HEK293 (cell line): ENCODE measurements at regions not wholly inside any gene's neighbourhood (a gene's known extent, or its start where the extent isn't known, plus 50 kb on each side); places are given as distances from the start of the nearest gene placed in this dataset.

Source experiments
- CTCF ChIA-PET: fragments of 350-600 bp; formaldehyde crosslinking; extraction: SDS; loops from one replicate; lab custom pipeline; 2021; ENCODE audit warnings: antibody characterized with exemption; lab: Yijun Ruan, JAX
- POLR2A ChIA-PET: fragments of 300-600 bp; formaldehyde crosslinking; extraction: SDS; loops from one replicate; lab custom pipeline; 2020; ENCODE audit warnings: antibody characterized with exemption, inconsistent platforms; lab: Yijun Ruan, JAX
- H3K27ac ChIP-seq: fragments of 200-500 bp; sonication (Bioruptor generic); 2 replicates; pipeline ENCODE4 v1.5.1; 2014; ENCODE audit warnings: low read depth, low read length, control low read depth, inconsistent platforms; ENCODE audit errors: extremely low read depth
- H3K36me3 ChIP-seq, 2 experiments: fragments of 200-500 bp in 1 of 2; sonication (Bioruptor generic) in 1 of 2; 1 replicate in 1 of 2; 2 replicates in 1 of 2; pipeline ENCODE4 v1.5.1; 2014 to 2017; ENCODE audit warnings: inconsistent platforms in 2 of 2, low read length in 2 of 2; ENCODE audit not compliant: control insufficient read depth in 2 of 2, insufficient read depth in 1 of 2
- H3K4me1 ChIP-seq: fragments of 200-500 bp; sonication (Bioruptor generic); 2 replicates; pipeline ENCODE4 v1.5.1; 2014; ENCODE audit warnings: mild to moderate bottlenecking, low read length, inconsistent platforms; ENCODE audit not compliant: control insufficient read depth, insufficient read depth
- H3K4me3 ChIP-seq: 2 replicates; pipeline ENCODE4 v1.5.1; 2011; ENCODE audit warnings: low read depth, mild to moderate bottlenecking, control low read depth, low read length, moderate library complexity
- H3K9me3 ChIP-seq: fragments of 200-500 bp; sonication (Bioruptor generic); 2 replicates; pipeline ENCODE4 v1.5.1; 2014; ENCODE audit warnings: low read depth, low read length, inconsistent platforms; ENCODE audit not compliant: control insufficient read depth, insufficient read depth
- FEZF1 ChIP-seq: fragments of 450-650 bp; formaldehyde crosslinking; IDR thresholded peaks from 2 replicates; pipeline ENCODE4 v1.5.1; 2016; ENCODE audit warnings: missing biosample characterization, missing genetic modification characterization
- GLI4 ChIP-seq: fragments of 450-650 bp; formaldehyde crosslinking; IDR thresholded peaks from 2 replicates; pipeline ENCODE4 v1.5.1; 2016; ENCODE audit warnings: missing biosample characterization, missing genetic modification characterization
- GLIS1 ChIP-seq: fragments of 450-650 bp; formaldehyde crosslinking; IDR thresholded peaks from 2 replicates; pipeline ENCODE4 v1.5.1; 2016; ENCODE audit warnings: missing biosample characterization, missing genetic modification characterization
- KLF8 ChIP-seq: fragments of 450-650 bp; formaldehyde crosslinking; IDR thresholded peaks from 2 replicates; pipeline ENCODE4 v1.5.1; 2016; ENCODE audit warnings: missing biosample characterization, missing genetic modification characterization
- SCRT1 ChIP-seq: fragments of 450-650 bp; formaldehyde crosslinking; IDR thresholded peaks from 2 replicates; pipeline ENCODE4 v1.5.1; 2016; ENCODE audit warnings: missing biosample characterization, missing genetic modification characterization, borderline replicate concordance
- SETDB1 ChIP-seq: IDR thresholded peaks from one replicate; pipeline ENCODE4 v1.6.1; 2017; ENCODE audit warnings: mild to moderate bottlenecking, low read length, moderate library complexity, mixed read lengths; ENCODE audit not compliant: insufficient read length
- YY2 ChIP-seq: fragments of 450-650 bp; formaldehyde crosslinking; IDR thresholded peaks from 2 replicates; pipeline ENCODE4 v1.5.1; 2016; ENCODE audit warnings: missing biosample characterization, missing genetic modification characterization
- ZEB2 ChIP-seq: fragments of 450-650 bp; formaldehyde crosslinking; IDR thresholded peaks from 2 replicates; pipeline ENCODE4 v1.5.1; 2016; ENCODE audit warnings: missing biosample characterization, missing genetic modification characterization
- ZFP41 ChIP-seq: fragments of 450-650 bp; formaldehyde crosslinking; IDR thresholded peaks from 2 replicates; pipeline ENCODE4 v1.5.1; 2016; ENCODE audit warnings: missing biosample characterization, missing genetic modification characterization, borderline replicate concordance
- ZNF146 ChIP-seq: fragments of 450-650 bp; formaldehyde crosslinking; IDR thresholded peaks from 2 replicates; pipeline ENCODE4 v1.5.1; 2016; ENCODE audit warnings: missing biosample characterization, missing genetic modification characterization
- ZNF155 ChIP-seq: fragments of 450-650 bp; formaldehyde crosslinking; IDR thresholded peaks from 2 replicates; pipeline ENCODE4 v1.5.1; 2016; ENCODE audit warnings: missing biosample characterization, missing genetic modification characterization
- ZNF175 ChIP-seq: fragments of 450-650 bp; formaldehyde crosslinking; IDR thresholded peaks from 2 replicates; pipeline ENCODE4 v1.5.1; 2016; ENCODE audit warnings: missing biosample characterization, missing genetic modification characterization
- ZNF184 ChIP-seq: fragments of 450-650 bp; IDR thresholded peaks from 2 replicates; pipeline ENCODE4 v1.5.1; 2018; ENCODE audit warnings: missing biosample characterization, mild to moderate bottlenecking, missing genetic modification characterization
- ZNF23 ChIP-seq: fragments of 450-650 bp; formaldehyde crosslinking; IDR thresholded peaks from 2 replicates; pipeline ENCODE4 v1.5.1; 2016; ENCODE audit warnings: missing biosample characterization, missing genetic modification characterization, borderline replicate concordance
- ZNF266 ChIP-seq: fragments of 450-650 bp; formaldehyde crosslinking; IDR thresholded peaks from 2 replicates; pipeline ENCODE4 v1.5.1; 2016; ENCODE audit warnings: missing biosample characterization, missing genetic modification characterization, low read depth
- ZNF274 ChIP-seq, 2 experiments: fragments of 200-500 bp in 1 of 2; fragments of 450-650 bp in 1 of 2; sonication (Bioruptor generic) in 1 of 2; formaldehyde crosslinking in 1 of 2; IDR thresholded peaks; 2 replicates each; pipeline versions ENCODE4 v1.5.1 to v1.6.1; 2014 to 2016; ENCODE audit warnings: borderline replicate concordance in 1 of 2, inconsistent platforms in 1 of 2, low read length in 1 of 2, missing biosample characterization in 1 of 2, missing genetic modification characterization in 1 of 2
- ZNF350 ChIP-seq: fragments of 450-650 bp; formaldehyde crosslinking; IDR thresholded peaks from 2 replicates; pipeline ENCODE4 v1.5.0; 2017; ENCODE audit warnings: missing biosample characterization, mild to moderate bottlenecking, missing genetic modification characterization
- ZNF366 ChIP-seq: fragments of 450-650 bp; formaldehyde crosslinking; conservative IDR thresholded peaks from 2 replicates; pipeline ENCODE4 v1.5.1; 2016; ENCODE audit warnings: missing biosample characterization, missing genetic modification characterization
- ZNF76 ChIP-seq: fragments of 450-650 bp; formaldehyde crosslinking; IDR thresholded peaks from 2 replicates; pipeline ENCODE4; 2016; ENCODE audit warnings: low read depth, missing biosample characterization, missing genetic modification characterization, borderline replicate concordance
- ZNF776 ChIP-seq: fragments of 450-650 bp; formaldehyde crosslinking; IDR thresholded peaks from 2 replicates; pipeline ENCODE4 v1.5.0; 2017; ENCODE audit warnings: missing biosample characterization, missing genetic modification characterization, borderline replicate concordance
- ZNF792 ChIP-seq: fragments of 450-650 bp; formaldehyde crosslinking; IDR thresholded peaks from 2 replicates; pipeline ENCODE4 v1.5.1; 2016; ENCODE audit warnings: missing biosample characterization, missing genetic modification characterization
- TF ChIP-seq, protein P1 (sequence below): fragments of 450-650 bp; formaldehyde crosslinking; IDR thresholded peaks from 2 replicates; pipeline ENCODE4 v1.5.1; 2016; ENCODE audit warnings: missing biosample characterization, missing genetic modification characterization
- TF ChIP-seq, protein P2 (sequence below): fragments of 450-650 bp; formaldehyde crosslinking; IDR thresholded peaks from 2 replicates; pipeline ENCODE4 v1.5.1; 2016; ENCODE audit warnings: missing biosample characterization, missing genetic modification characterization
- TF ChIP-seq, protein P3 (sequence below): fragments of 450-650 bp; formaldehyde crosslinking; IDR thresholded peaks from 2 replicates; pipeline ENCODE4 v1.5.1; 2016; ENCODE audit warnings: missing biosample characterization, missing genetic modification characterization
- TF ChIP-seq, protein P4 (sequence below): fragments of 450-650 bp; formaldehyde crosslinking; IDR thresholded peaks from 2 replicates; pipeline ENCODE4 v1.5.1; 2017; ENCODE audit warnings: missing biosample characterization, missing genetic modification characterization
- TF ChIP-seq, protein P5 (sequence below): fragments of 450-650 bp; formaldehyde crosslinking; IDR thresholded peaks from 2 replicates; pipeline ENCODE4 v1.5.1; 2016; ENCODE audit warnings: missing biosample characterization, missing genetic modification characterization

DNA sequence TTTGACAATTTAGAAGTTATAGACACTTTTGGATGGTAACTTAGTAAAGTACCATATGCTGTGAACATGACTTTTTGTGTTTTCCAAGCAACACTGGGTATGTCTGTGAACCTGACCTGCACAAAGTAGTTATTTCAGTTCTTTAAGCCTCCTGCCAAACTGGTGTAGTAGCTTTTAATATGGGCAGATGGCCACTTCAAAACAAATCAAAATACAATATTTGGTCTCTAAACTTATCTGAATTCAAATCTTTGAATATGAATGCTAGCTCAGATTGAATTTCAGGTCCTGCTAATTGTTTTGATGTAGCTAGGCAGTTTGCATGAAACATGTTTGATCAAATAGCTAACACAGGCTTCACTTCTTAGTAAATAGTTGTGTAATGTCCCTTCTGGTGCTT, 1176.7 kb upstream of the CDH9 start:
- H3K4me1 ChIP-seq: no peaks in the 10 kb centered on the region
- POLR2A ChIA-PET: no interaction called here
- TF ChIP-seq ZFP41 (no peak), ZNF776 (tag by site-specific recombination) (no peak), YY2 (no peak), KLF8 (tag by site-specific recombination) (no peak), ZNF350 (tag by site-specific recombination) (no peak), ZNF23 (no peak), ZNF175 (no peak), GLIS1 (tag by site-specific recombination) (no peak), SCRT1 (tag by site-specific recombination) (no peak), GLI4 (tag by site-specific recombination) (no peak), ZEB2 (tag by site-specific recombination) (no peak), ZNF792 (tag by site-specific recombination) (no peak)
- TF ChIP-seq, protein P1, sequence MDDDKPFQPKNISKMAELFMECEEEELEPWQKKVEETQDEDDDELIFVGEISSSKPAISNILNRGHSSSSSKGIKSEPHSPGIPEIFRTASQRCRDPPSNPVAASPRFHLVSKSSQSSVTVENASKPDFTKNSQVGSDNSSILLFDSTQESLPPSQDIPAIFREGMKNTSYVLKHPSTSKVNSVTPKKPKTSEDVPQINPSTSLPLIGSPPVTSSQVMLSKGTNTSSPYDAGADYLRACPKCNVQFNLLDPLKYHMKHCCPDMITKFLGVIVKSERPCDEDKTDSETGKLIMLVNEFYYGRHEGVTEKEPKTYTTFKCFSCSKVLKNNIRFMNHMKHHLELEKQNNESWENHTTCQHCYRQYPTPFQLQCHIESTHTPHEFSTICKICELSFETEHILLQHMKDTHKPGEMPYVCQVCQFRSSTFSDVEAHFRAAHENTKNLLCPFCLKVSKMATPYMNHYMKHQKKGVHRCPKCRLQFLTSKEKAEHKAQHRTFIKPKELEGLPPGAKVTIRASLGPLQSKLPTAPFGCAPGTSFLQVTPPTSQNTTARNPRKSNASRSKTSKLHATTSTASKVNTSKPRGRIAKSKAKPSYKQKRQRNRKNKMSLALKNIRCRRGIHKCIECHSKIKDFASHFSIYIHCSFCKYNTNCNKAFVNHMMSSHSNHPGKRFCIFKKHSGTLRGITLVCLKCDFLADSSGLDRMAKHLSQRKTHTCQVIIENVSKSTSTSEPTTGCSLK (tag by site-specific recombination): no peak
- TF ChIP-seq, protein P2, sequence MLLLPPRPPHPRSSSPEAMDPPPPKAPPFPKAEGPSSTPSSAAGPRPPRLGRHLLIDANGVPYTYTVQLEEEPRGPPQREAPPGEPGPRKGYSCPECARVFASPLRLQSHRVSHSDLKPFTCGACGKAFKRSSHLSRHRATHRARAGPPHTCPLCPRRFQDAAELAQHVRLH (tag by site-specific recombination): no peak
- TF ChIP-seq, protein P3, sequence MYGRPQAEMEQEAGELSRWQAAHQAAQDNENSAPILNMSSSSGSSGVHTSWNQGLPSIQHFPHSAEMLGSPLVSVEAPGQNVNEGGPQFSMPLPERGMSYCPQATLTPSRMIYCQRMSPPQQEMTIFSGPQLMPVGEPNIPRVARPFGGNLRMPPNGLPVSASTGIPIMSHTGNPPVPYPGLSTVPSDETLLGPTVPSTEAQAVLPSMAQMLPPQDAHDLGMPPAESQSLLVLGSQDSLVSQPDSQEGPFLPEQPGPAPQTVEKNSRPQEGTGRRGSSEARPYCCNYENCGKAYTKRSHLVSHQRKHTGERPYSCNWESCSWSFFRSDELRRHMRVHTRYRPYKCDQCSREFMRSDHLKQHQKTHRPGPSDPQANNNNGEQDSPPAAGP: no peak
- TF ChIP-seq, protein P4, sequence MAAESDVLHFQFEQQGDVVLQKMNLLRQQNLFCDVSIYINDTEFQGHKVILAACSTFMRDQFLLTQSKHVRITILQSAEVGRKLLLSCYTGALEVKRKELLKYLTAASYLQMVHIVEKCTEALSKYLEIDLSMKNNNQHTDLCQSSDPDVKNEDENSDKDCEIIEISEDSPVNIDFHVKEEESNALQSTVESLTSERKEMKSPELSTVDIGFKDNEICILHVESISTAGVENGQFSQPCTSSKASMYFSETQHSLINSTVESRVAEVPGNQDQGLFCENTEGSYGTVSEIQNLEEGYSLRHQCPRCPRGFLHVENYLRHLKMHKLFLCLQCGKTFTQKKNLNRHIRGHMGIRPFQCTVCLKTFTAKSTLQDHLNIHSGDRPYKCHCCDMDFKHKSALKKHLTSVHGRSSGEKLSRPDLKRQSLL (tag by site-specific recombination): no peak
- no peak overlapping the region for H3K4me3 ChIP-seq
- no peaks in the 10 kb centered on the region for H3K36me3 ChIP-seq
- no peaks in the 10 kb centered on the region for H3K9me3 ChIP-seq
- CTCF ChIA-PET: interaction anchor here (0.7 kb wide), 1 partner anchor 169 kb away, joined by 5 read pairs; no protein-coding TSS in a partner anchor
- H3K27ac ChIP-seq: no peak overlapping the region

DNA sequence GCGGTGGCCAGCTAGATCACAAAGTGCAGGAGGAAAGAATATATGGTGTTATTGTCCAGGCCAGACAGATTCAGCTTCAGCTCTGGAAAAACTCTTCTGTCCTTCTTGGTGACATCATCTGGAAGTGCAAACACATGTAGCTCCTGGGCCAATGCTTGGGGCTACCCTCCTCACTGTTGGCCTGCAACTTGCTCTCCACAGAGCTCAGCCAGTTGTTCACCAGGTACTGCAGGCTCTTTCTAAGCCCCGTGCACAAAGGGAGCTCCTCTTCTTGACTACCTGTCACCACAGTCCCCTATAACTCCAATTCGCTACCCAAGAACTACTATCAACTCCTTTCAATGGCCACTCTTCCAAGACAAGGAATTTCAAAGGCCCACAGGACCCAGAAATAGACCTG, 1175.9 kb upstream of the CDH9 start:
- ChIA-PET POLR2A (interaction anchor here (0.5 kb wide), 1 partner anchor 10 kb away, joined by 4 read pairs; no protein-coding TSS in a partner anchor), CTCF (no interaction called here)
- Histone ChIP-seq H3K4me1 (no peaks in the 10 kb centered on the region), H3K9me3 (no peaks in the 10 kb centered on the region), H3K27ac (no peak overlapping the region), H3K36me3 (no peaks in the 10 kb centered on the region), H3K4me3 (no peak overlapping the region)
- no peak for TF ChIP-seq ZNF146 (tag by site-specific recombination)
- TF ChIP-seq ZNF76 (tag by site-specific recombination): no peak
- TF ChIP-seq ZNF266 (tag by site-specific recombination): no peak

DNA sequence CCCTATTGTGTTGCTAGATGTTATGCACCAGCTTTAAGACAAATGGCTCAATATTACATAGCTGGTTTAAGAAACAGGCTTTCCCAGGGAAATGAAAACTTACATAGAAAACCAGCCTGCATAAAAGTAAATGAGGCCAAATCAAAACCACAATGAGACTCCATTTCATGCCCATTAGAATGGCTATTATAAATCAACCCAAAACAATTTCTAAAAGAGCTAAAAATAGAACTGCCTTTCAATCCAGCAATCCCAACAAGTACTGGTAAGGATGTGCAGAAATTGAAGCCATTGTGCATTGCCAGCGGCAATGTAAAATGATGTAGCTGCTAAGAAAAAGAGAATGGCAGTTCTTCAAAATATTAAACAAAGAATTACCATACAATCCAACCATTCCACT, 1170.0 kb upstream of the CDH9 start:
- H3K4me1 ChIP-seq: no peaks in the 10 kb centered on the region
- ChIA-PET POLR2A (interaction anchor here (0.5 kb wide), 1 partner anchor 234 kb away, joined by 3 read pairs; no protein-coding TSS in a partner anchor), CTCF (interaction anchor here (0.6 to 0.9 kb wide), 2 partner anchors 8 to 44 kb away, joined by 3 read pairs; no protein-coding TSS in a partner anchor)
- H3K9me3 ChIP-seq: no peaks in the 10 kb centered on the region; the same call in 1 of the 2 replicates
- H3K27ac ChIP-seq: no peak overlapping the region
- H3K36me3 ChIP-seq: no peaks in the 10 kb centered on the region
- no peak overlapping the region for H3K4me3 ChIP-seq
- TF ChIP-seq, protein P5, sequence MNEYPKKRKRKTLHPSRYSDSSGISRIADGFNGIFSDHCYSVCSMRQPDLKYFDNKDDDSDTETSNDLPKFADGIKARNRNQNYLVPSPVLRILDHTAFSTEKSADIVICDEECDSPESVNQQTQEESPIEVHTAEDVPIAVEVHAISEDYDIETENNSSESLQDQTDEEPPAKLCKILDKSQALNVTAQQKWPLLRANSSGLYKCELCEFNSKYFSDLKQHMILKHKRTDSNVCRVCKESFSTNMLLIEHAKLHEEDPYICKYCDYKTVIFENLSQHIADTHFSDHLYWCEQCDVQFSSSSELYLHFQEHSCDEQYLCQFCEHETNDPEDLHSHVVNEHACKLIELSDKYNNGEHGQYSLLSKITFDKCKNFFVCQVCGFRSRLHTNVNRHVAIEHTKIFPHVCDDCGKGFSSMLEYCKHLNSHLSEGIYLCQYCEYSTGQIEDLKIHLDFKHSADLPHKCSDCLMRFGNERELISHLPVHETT (tag by site-specific recombination): no peak
- no peak for TF ChIP-seq ZNF366 (tag by site-specific recombination)
- no peak for TF ChIP-seq ZNF274 (IDR thresholded peaks at IDR 0.05; ENCODE audit: low read length)
- TF ChIP-seq ZNF274 (tag by site-specific recombination; IDR thresholded peaks at IDR 0.05; ENCODE audit: borderline replicate concordance): no peak
- no peak for TF ChIP-seq ZNF184 (tag by site-specific recombination)
- TF ChIP-seq SETDB1: no peak
- TF ChIP-seq ZNF155 (tag by site-specific recombination): no peak
- TF ChIP-seq FEZF1 (tag by site-specific recombination): no peak
